IMR-90 (cell line): ENCODE measurements at regions not wholly inside any gene's neighbourhood (a gene's known extent, or its start where the extent isn't known, plus 50 kb on each side); places are given as distances from the start of the nearest gene placed in this dataset.

Source experiments
- BHLHE40 ChIP-seq: fragments of 150-350 bp; IDR thresholded peaks from 2 replicates; pipeline ENCODE4 v1.6.1; 2016; ENCODE audit warnings: mild to moderate bottlenecking, low read depth, low read length
- MAFK ChIP-seq: IDR thresholded peaks from 2 replicates; pipeline ENCODE4 v1.6.1; 2012; ENCODE audit warnings: low read depth, low read length, improper control_type of control experiment
- MAZ ChIP-seq: IDR thresholded peaks from 2 replicates; pipeline ENCODE4 v1.6.1; 2012; ENCODE audit warnings: low read depth, mild to moderate bottlenecking, low read length, improper control_type of control experiment, moderate library complexity, borderline replicate concordance
- MXI1 ChIP-seq: IDR thresholded peaks from 2 replicates; pipeline ENCODE4 v1.6.1; 2012; ENCODE audit warnings: low read depth, mild to moderate bottlenecking, low read length, moderate library complexity, borderline replicate concordance
- POLR2A ChIP-seq: IDR thresholded peaks from 2 replicates; pipeline ENCODE4 v1.6.1; 2012; ENCODE audit warnings: mild to moderate bottlenecking, low read depth, low read length
- RAD21 ChIP-seq: IDR thresholded peaks from 2 replicates; pipeline ENCODE4 v1.6.1; 2012; ENCODE audit warnings: low read length, improper control_type of control experiment
- RCOR1 ChIP-seq: IDR thresholded peaks from 2 replicates; pipeline ENCODE4 v1.6.1; 2012; ENCODE audit warnings: mild to moderate bottlenecking, low read length, improper control_type of control experiment; ENCODE audit not compliant: insufficient replicate concordance
- TF ChIP-seq, protein P1 (sequence below): conservative IDR thresholded peaks from 2 replicates; pipeline ENCODE4 v1.5.1; 2012; ENCODE audit warnings: mild to moderate bottlenecking, low read depth, low read length, improper control_type of control experiment
- TF ChIP-seq, protein P2 (sequence below): fragments of 150-350 bp; IDR thresholded peaks from 2 replicates; pipeline ENCODE4 v1.6.1; 2016; ENCODE audit warnings: low read depth, mild to moderate bottlenecking, low read length, moderate library complexity, borderline replicate concordance

DNA sequence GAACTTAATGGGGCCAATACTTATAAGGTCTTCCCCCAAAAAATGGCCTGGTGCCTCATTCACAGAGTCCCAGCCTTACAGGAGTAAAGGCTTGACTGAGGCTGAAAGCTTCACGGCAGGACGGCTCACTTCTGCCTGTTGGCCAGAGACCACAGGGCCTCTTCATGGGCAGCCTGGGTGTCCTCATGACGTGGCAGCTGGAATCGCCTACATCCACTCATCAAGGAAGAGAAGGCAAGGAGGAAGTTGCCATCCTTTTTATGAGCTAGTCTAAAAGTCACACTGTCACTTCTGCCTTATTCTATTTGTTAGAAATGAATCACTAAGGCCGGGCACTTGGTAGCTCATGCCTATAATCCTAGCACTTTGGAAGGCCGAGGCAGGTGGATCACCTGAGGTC, 89.3 kb upstream of the DGKG start:
- TF ChIP-seq RAD21, result no peak
- TF ChIP-seq, protein P1, sequence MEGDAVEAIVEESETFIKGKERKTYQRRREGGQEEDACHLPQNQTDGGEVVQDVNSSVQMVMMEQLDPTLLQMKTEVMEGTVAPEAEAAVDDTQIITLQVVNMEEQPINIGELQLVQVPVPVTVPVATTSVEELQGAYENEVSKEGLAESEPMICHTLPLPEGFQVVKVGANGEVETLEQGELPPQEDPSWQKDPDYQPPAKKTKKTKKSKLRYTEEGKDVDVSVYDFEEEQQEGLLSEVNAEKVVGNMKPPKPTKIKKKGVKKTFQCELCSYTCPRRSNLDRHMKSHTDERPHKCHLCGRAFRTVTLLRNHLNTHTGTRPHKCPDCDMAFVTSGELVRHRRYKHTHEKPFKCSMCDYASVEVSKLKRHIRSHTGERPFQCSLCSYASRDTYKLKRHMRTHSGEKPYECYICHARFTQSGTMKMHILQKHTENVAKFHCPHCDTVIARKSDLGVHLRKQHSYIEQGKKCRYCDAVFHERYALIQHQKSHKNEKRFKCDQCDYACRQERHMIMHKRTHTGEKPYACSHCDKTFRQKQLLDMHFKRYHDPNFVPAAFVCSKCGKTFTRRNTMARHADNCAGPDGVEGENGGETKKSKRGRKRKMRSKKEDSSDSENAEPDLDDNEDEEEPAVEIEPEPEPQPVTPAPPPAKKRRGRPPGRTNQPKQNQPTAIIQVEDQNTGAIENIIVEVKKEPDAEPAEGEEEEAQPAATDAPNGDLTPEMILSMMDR, result no peak
- no peak for TF ChIP-seq MXI1
- TF ChIP-seq BHLHE40, result no peak
- no peak for TF ChIP-seq RCOR1
- TF ChIP-seq, protein P2, sequence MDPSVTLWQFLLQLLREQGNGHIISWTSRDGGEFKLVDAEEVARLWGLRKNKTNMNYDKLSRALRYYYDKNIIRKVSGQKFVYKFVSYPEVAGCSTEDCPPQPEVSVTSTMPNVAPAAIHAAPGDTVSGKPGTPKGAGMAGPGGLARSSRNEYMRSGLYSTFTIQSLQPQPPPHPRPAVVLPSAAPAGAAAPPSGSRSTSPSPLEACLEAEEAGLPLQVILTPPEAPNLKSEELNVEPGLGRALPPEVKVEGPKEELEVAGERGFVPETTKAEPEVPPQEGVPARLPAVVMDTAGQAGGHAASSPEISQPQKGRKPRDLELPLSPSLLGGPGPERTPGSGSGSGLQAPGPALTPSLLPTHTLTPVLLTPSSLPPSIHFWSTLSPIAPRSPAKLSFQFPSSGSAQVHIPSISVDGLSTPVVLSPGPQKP, result no peak
- no peak for TF ChIP-seq MAFK
- no peak for TF ChIP-seq POLR2A
- no peak for TF ChIP-seq MAZ
